ENCODE measurements at regions not wholly inside any gene's neighbourhood (a gene's known extent, or its start where the extent isn't known, plus 50 kb on each side); places are given as distances from the start of the nearest gene placed in this dataset.

DNA sequence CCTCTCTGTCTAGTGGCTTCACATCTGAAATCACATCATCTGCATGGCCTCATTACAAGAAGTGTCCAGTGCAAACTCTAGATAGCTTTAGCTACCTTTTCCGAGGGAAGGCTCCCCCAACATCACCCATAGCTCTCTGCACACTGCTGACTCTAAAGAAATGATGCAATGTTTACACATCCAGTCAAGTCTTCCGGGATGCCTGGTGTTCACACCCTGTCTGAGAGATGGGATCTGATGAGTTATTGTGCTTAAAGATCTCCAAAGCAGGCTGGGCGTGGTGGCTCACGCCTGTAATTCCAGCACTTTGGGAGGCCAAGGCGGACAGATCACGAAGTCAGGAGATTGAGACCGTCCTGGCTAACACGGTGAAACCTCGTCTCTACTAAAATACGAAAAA lies 404.6 kb upstream of the IRAK1BP1 start:
- Histone ChIP-seq H3K27me3 (ENCODE audit: insufficient read depth, low read length) (no peaks in the 10 kb centered on the region), H3K9ac (ENCODE audit: low read depth, low read length) (no peak overlapping the region)
- 95% methylated on average over 10 of the region's 10 CpGs for whole genome bisulfite sequencing

DNA sequence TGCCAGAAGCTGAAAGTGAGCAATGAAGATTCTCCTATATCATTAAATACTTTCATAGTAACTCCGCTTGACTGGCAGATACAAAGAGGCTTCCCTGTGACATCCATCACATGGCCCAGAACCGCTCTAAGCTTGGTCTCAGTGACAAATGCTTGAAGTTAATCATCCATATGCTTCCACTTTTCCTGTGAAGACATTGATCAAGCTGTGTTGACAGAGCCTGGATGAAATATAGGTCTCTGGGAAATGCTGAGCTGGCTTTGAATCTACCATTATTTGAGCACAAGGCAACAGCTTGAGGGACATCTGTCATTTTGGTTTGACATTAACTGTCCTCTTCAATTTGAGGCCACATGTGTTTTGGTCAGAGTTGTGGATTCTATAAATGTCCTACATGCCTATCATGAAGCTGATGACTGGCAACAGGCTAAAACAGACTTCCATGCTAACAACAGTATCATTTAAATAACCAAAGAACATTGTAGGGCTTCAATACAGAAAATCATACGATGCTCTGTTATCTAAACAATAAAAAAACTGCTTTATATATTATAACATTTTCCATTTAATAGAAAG lies 402.2 kb upstream of the IRAK1BP1 start:
- whole genome bisulfite sequencing = 96% methylated on average over 3 of the region's 3 CpGs
- Histone ChIP-seq H3K9ac (ENCODE audit: low read depth, low read length) (no peak overlapping the region), H3K27me3 (ENCODE audit: insufficient read depth, low read length) (no peaks in the 10 kb centered on the region)

More for the DNA sequence above, 404.6 kb upstream of the IRAK1BP1 start:
- no peaks in the 10 kb centered on the region for H3K36me3 ChIP-seq (ENCODE audit: insufficient read depth, low read length)
- H3K27ac ChIP-seq (ENCODE audit: low read depth, low read length) = no peak overlapping the region
- peaks cover 12% of the 10 kb centered on the region; the same call in 1 of the 2 replicates for H3K9me3 ChIP-seq (ENCODE audit: insufficient read depth, low read depth, low read length)
- no peak overlapping the region for H3K4me3 ChIP-seq (ENCODE audit: low read length)
- H3K4me1 ChIP-seq (ENCODE audit: insufficient read depth, low read length) = no peaks in the 10 kb centered on the region

DNA sequence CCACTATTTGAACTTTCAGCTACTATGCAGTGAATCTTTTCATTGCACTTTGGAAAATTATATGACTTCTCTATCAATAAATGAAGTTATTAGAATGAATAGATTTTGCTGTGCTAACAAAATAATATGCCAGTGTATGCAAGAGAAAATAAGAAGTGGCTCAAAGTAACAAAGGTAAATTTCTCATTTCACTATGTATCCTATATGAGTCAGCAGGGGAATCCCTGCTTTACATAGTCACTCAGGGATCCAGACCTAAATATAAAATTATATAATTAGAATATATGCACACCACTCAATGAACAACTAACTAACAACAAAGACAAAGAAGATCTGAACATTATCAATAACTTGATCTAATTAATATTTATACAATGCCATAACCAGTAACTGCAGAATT lies 390.8 kb upstream of the IRAK1BP1 start:
- H3K36me3 ChIP-seq (ENCODE audit: insufficient read depth, low read length) = no peaks in the 10 kb centered on the region
- H3K4me3 ChIP-seq (ENCODE audit: low read length) = no peak overlapping the region
- H3K9me3 ChIP-seq (ENCODE audit: insufficient read depth, low read depth, low read length) = no peaks in the 10 kb centered on the region
- H3K9ac ChIP-seq (ENCODE audit: low read depth, low read length) = no peak overlapping the region
- H3K27me3 ChIP-seq (ENCODE audit: insufficient read depth, low read length) = no peaks in the 10 kb centered on the region
- H3K4me1 ChIP-seq (ENCODE audit: insufficient read depth, low read length) = no peaks in the 10 kb centered on the region
- no peak overlapping the region for H3K27ac ChIP-seq (ENCODE audit: low read depth, low read length)

More for the DNA sequence above, 402.2 kb upstream of the IRAK1BP1 start:
- Histone ChIP-seq H3K4me1 (ENCODE audit: insufficient read depth, low read length) (no peaks in the 10 kb centered on the region), H3K36me3 (ENCODE audit: insufficient read depth, low read length) (no peaks in the 10 kb centered on the region), H3K4me3 (ENCODE audit: low read length) (no peak overlapping the region), H3K9me3 (ENCODE audit: insufficient read depth, low read depth, low read length) (peaks cover 12% of the 10 kb centered on the region; the same call in 1 of the 2 replicates), H3K27ac (ENCODE audit: low read depth, low read length) (no peak overlapping the region)

GRCh38 chr6:78482801-78483552 lies 384.4 kb upstream of the IRAK1BP1 start:
- Histone ChIP-seq H3K27me3 (ENCODE audit: insufficient read depth, low read length) (no peaks in the 10 kb centered on the region), H3K9me3 (ENCODE audit: insufficient read depth, low read depth, low read length) (no peaks in the 10 kb centered on the region), H3K4me3 (ENCODE audit: low read length) (no peak overlapping the region), H3K9ac (ENCODE audit: low read depth, low read length) (no peak overlapping the region), H3K27ac (ENCODE audit: low read depth, low read length) (no peak overlapping the region), H3K4me1 (ENCODE audit: insufficient read depth, low read length) (no peaks in the 10 kb centered on the region), H3K36me3 (ENCODE audit: insufficient read depth, low read length) (no peaks in the 10 kb centered on the region)
- 85% methylated on average over 3 of the region's 4 CpGs for WGBS

- no peak overlapping the region for H3K9ac ChIP-seq (ENCODE audit: low read depth, low read length)
- no CpG with 5 or more reads among the region's 2 CpGs for WGBS
- no peak overlapping the region for H3K27ac ChIP-seq (ENCODE audit: low read depth, low read length)
- H3K9me3 ChIP-seq (ENCODE audit: insufficient read depth, low read depth, low read length) = no peaks in the 10 kb centered on the region
- H3K36me3 ChIP-seq (ENCODE audit: insufficient read depth, low read length) = no peaks in the 10 kb centered on the region
- no peaks in the 10 kb centered on the region for H3K4me1 ChIP-seq (ENCODE audit: insufficient read depth, low read length)
- no peaks in the 10 kb centered on the region for H3K27me3 ChIP-seq (ENCODE audit: insufficient read depth, low read length)
- H3K4me3 ChIP-seq (ENCODE audit: low read length) = no peak overlapping the region
Observed at GRCh38 chr6:78483553-78484197, 383.7 kb upstream of the IRAK1BP1 start.

DNA sequence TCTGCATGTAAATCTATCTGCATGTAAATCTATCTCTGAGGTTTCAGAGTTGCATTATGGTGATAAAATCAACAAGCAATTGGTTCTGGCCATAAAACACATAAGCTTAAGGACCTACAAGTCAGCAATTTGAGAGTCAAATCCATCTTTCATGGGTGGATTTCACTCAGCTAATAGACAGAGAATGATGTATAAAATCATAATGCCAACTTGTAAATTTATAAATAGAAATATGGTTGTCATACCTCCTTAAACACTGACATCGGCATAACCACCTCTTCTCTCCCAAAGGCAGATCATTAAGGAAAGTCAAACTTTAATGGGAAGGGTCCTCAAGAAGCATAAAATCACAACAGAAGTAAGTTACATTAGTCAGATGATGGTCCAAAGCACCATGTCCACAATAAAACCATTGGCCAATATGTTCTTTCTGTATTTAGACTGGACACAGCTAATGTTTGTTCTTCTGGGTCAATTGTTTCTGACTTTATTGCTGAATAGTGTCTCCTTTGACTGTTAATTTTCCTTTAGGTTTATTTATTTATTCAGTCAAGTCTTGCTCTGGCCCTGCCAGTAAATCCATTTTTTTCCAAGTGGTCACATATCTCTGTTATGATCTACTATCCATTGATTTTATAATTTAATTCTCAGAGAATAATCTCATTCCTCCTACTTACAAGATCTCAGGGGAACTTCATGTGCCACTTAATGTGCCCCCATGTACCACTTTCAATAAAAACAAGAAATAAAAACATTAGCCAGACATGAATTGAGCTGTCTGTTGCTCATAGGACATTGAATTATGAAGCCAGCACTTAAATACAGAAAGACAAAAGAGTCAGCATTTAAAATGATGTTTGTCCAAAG lies 382.9 kb upstream of the IRAK1BP1 start:
- Histone ChIP-seq H3K4me3 (ENCODE audit: low read length) (no peak overlapping the region), H3K4me1 (ENCODE audit: insufficient read depth, low read length) (no peaks in the 10 kb centered on the region), H3K27ac (ENCODE audit: low read depth, low read length) (no peak overlapping the region), H3K36me3 (ENCODE audit: insufficient read depth, low read length) (no peaks in the 10 kb centered on the region), H3K9me3 (ENCODE audit: insufficient read depth, low read depth, low read length) (no peaks in the 10 kb centered on the region), H3K27me3 (ENCODE audit: insufficient read depth, low read length) (no peaks in the 10 kb centered on the region), H3K9ac (ENCODE audit: low read depth, low read length) (no peak overlapping the region)
- WGBS = no CpG with 5 or more reads among the region's 1 CpG

GRCh38 chr6:78487401-78487800 lies 379.9 kb upstream of the IRAK1BP1 start:
- Histone ChIP-seq H3K36me3 (ENCODE audit: insufficient read depth, low read length) (no peaks in the 10 kb centered on the region), H3K27me3 (ENCODE audit: insufficient read depth, low read length) (no peaks in the 10 kb centered on the region), H3K9ac (ENCODE audit: low read depth, low read length) (no peak overlapping the region), H3K9me3 (ENCODE audit: insufficient read depth, low read depth, low read length) (no peaks in the 10 kb centered on the region), H3K27ac (ENCODE audit: low read depth, low read length) (no peak overlapping the region), H3K4me3 (ENCODE audit: low read length) (no peak overlapping the region), H3K4me1 (ENCODE audit: insufficient read depth, low read length) (no peaks in the 10 kb centered on the region)
- WGBS = 100% methylated on average over 1 of the region's 1 CpG

- Histone ChIP-seq H3K27ac (ENCODE audit: low read depth, low read length) (no peak overlapping the region), H3K36me3 (ENCODE audit: insufficient read depth, low read length) (no peaks in the 10 kb centered on the region), H3K27me3 (ENCODE audit: insufficient read depth, low read length) (no peaks in the 10 kb centered on the region), H3K4me1 (ENCODE audit: insufficient read depth, low read length) (no peaks in the 10 kb centered on the region), H3K4me3 (ENCODE audit: low read length) (no peak overlapping the region), H3K9me3 (ENCODE audit: insufficient read depth, low read depth, low read length) (no peaks in the 10 kb centered on the region), H3K9ac (ENCODE audit: low read depth, low read length) (no peak overlapping the region)
- 80% methylated on average over 1 of the region's 1 CpG for WGBS
Observed at GRCh38 chr6:78489874-78490273, 377.5 kb upstream of the IRAK1BP1 start.

- no peaks in the 10 kb centered on the region for H3K9me3 ChIP-seq (ENCODE audit: insufficient read depth, low read depth, low read length)
- no peaks in the 10 kb centered on the region for H3K27me3 ChIP-seq (ENCODE audit: insufficient read depth, low read length)
- H3K27ac ChIP-seq (ENCODE audit: low read depth, low read length) = no peak overlapping the region
- H3K36me3 ChIP-seq (ENCODE audit: insufficient read depth, low read length) = no peaks in the 10 kb centered on the region
- no peaks in the 10 kb centered on the region for H3K4me1 ChIP-seq (ENCODE audit: insufficient read depth, low read length)
- H3K4me3 ChIP-seq (ENCODE audit: low read length) = no peak overlapping the region
- no peak overlapping the region for H3K9ac ChIP-seq (ENCODE audit: low read depth, low read length)
- 85% methylated on average over 4 of the region's 4 CpGs for WGBS
Observed at GRCh38 chr6:78492351-78493017, 374.9 kb upstream of the IRAK1BP1 start.

DNA sequence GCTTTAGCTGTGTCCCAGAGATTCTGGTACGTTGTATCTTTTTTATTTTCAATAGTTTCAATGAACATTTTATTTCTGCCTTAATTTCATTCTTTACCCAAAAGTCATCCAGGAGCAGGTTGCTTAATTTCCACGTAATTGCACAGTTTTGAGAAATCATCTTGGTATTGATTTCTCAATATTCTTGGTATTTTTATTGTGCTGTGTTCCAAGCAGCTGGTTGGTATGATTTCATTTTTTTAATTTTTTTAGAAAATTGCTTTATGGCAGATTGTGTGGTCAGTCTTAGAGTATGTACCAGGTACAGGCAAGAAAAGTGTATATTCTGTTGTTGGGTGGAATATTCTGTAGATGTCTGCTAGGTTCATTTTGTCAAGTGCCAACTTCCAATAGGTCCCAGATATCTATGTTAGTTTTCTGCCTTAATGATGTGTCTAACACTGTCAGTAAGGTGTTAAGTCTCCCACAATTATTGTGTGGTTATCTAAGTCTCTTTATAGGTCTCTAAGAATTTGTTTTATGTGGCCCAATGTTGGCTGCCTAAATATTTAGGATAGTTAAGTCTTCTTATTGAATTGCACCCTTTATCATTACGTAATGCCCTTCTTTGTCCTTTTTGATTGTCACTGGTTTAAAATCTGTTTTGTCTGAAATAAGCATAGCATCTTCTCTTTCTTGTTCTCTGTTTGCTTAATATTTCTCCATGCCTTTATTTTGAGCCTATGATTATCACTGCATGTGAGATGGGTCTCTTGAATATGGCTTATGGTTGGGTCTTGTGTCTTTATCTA lies 366.9 kb upstream of the IRAK1BP1 start:
- Histone ChIP-seq H3K9me3 (ENCODE audit: insufficient read depth, low read depth, low read length) (no peaks in the 10 kb centered on the region), H3K36me3 (ENCODE audit: insufficient read depth, low read length) (no peaks in the 10 kb centered on the region), H3K4me1 (ENCODE audit: insufficient read depth, low read length) (no peaks in the 10 kb centered on the region), H3K4me3 (ENCODE audit: low read length) (no peak overlapping the region), H3K9ac (ENCODE audit: low read depth, low read length) (no peak overlapping the region), H3K27ac (ENCODE audit: low read depth, low read length) (no peak overlapping the region), H3K27me3 (ENCODE audit: insufficient read depth, low read length) (0 out of 2 replicates have a peak, but pooled peaks cover 2% of the 10 kb centered on the region)
- WGBS = 92% methylated on average over 2 of the region's 3 CpGs

Measured in HUES64 (cell line).